Mammary epithelial cell (primary cell): ENCODE measurements at regions not wholly inside any gene's neighbourhood (a gene's known extent, or its start where the extent isn't known, plus 50 kb on each side); places are given as distances from the start of the nearest gene placed in this dataset.

Experiments
- EZH2 ChIP-seq: IDR thresholded peaks from 2 replicates; pipeline ENCODE4 v1.6.1; 2012; ENCODE audit warnings: low read length, inconsistent platforms, borderline replicate concordance
- TF ChIP-seq, protein P1 (sequence below), 2 donors: IDR thresholded peaks in 1 of 2; conservative IDR thresholded peaks in 1 of 2; 2 replicates each; pipeline ENCODE4 v1.5.1; 2011 to 2012; ENCODE audit warnings: inconsistent platforms in 2 of 2, low read length in 2 of 2, mild to moderate bottlenecking in 2 of 2, control low read depth in 1 of 2, low read depth in 1 of 2; ENCODE audit not compliant: insufficient read depth in 1 of 2; ENCODE audit errors: extremely low read depth in 1 of 2

- TF ChIP-seq, protein P1, sequence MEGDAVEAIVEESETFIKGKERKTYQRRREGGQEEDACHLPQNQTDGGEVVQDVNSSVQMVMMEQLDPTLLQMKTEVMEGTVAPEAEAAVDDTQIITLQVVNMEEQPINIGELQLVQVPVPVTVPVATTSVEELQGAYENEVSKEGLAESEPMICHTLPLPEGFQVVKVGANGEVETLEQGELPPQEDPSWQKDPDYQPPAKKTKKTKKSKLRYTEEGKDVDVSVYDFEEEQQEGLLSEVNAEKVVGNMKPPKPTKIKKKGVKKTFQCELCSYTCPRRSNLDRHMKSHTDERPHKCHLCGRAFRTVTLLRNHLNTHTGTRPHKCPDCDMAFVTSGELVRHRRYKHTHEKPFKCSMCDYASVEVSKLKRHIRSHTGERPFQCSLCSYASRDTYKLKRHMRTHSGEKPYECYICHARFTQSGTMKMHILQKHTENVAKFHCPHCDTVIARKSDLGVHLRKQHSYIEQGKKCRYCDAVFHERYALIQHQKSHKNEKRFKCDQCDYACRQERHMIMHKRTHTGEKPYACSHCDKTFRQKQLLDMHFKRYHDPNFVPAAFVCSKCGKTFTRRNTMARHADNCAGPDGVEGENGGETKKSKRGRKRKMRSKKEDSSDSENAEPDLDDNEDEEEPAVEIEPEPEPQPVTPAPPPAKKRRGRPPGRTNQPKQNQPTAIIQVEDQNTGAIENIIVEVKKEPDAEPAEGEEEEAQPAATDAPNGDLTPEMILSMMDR (conservative IDR thresholded peaks at IDR 0.05 in 1 of 2, IDR thresholded peaks at IDR 0.05 in 1 of 2; ENCODE audit: extremely low read depth in 1 of 2, insufficient read depth in 1 of 2, low read depth in 1 of 2, low read length in 2 of 2): no peak
- TF ChIP-seq EZH2: no peak
These were observed 50.5 kb upstream of the MSTN start for GRCh38 chr2:190113000-190113399.
